OCI-LY7 (cell line): ENCODE measurements at regions not wholly inside any gene's neighbourhood (a gene's known extent, or its start where the extent isn't known, plus 50 kb on each side); places are given as distances from the start of the nearest gene placed in this dataset.

ENCODE experiments used
- EZH2phosphoT487 ChIP-seq: fragments of 200-600 bp; sonication (generic); IDR thresholded peaks from 2 replicates; pipeline ENCODE4 v1.6.1; 2018; ENCODE audit warnings: low read depth, borderline replicate concordance, mild to moderate bottlenecking, mixed run types, antibody characterized with exemption, low read length, moderate library complexity, mixed read lengths
- TF ChIP-seq, protein P1 (sequence below): fragments of 200-600 bp; sonication (generic); conservative IDR thresholded peaks from 2 replicates; pipeline ENCODE4 v1.5.1; 2014; ENCODE audit warnings: mild to moderate bottlenecking, antibody characterized with exemption, low read length, moderate library complexity, mixed read lengths

- TF ChIP-seq, protein P1, sequence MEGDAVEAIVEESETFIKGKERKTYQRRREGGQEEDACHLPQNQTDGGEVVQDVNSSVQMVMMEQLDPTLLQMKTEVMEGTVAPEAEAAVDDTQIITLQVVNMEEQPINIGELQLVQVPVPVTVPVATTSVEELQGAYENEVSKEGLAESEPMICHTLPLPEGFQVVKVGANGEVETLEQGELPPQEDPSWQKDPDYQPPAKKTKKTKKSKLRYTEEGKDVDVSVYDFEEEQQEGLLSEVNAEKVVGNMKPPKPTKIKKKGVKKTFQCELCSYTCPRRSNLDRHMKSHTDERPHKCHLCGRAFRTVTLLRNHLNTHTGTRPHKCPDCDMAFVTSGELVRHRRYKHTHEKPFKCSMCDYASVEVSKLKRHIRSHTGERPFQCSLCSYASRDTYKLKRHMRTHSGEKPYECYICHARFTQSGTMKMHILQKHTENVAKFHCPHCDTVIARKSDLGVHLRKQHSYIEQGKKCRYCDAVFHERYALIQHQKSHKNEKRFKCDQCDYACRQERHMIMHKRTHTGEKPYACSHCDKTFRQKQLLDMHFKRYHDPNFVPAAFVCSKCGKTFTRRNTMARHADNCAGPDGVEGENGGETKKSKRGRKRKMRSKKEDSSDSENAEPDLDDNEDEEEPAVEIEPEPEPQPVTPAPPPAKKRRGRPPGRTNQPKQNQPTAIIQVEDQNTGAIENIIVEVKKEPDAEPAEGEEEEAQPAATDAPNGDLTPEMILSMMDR = no peak
- TF ChIP-seq EZH2phosphoT487 = no peak
Measured at GRCh38 chr20:53841741-53842140, 228.7 kb downstream of the BCAS1 start.
